K562 (cell line): ENCODE measurements at regions not wholly inside any gene's neighbourhood (a gene's known extent, or its start where the extent isn't known, plus 50 kb on each side); places are given as distances from the start of the nearest gene placed in this dataset.

ENCODE experiments used
- ATAC-seq: fragments of 200-7000 bp; cut with Tn5 transposase; 3 replicates; pipeline ENCODE4 v1.9.1; 2020; ENCODE audit warnings: moderate library complexity
- BruUV-seq: library from RNA; stranded (reverse); fragments of 400-500 nt; replicated peaks from 2 replicates; lab custom pipeline; 2021; lab: Mats Ljungman, UMichigan
- CTCF ChIA-PET: fragments of 300-600 bp; formaldehyde crosslinking; extraction: SDS; loops from one replicate; lab custom pipeline; 2021; ENCODE audit warnings: low intra/inter-chr PET ratio; lab: Yijun Ruan, JAX
- POLR2A ChIA-PET: fragments of 300-600, 350-650 bp; sonication (Branson Sonifier 250); formaldehyde crosslinking; extraction: SDS; loops from one replicate; lab custom pipeline; 2021; ENCODE audit warnings: antibody characterized with exemption, inconsistent platforms; lab: Yijun Ruan, JAX
- DNase-seq, 4 experiments: peaks; one replicate each; pipeline versions ENCODE4 v3.0.0 to v3.0.0-alpha.2; 2011 to 2018; ENCODE audit warnings: low spot score in 3 of 4, mixed read lengths in 3 of 4; ENCODE audit errors: extremely low read depth in 1 of 4
- FAIRE-seq: peaks from 2 replicates; lab custom pipeline; 2011; peaks lifted over from hg19 to GRCh38; lab: Jason Lieb, UNC
- H2AFZ ChIP-seq: 2 replicates; pipeline ENCODE4 v1.6.0; 2011; ENCODE audit warnings: low read depth, low read length, control low read depth, inconsistent platforms
- H3K27ac ChIP-seq: fragments of 200-600 bp; 3 replicates; pipeline ENCODE4 v1.8.0; 2011; ENCODE audit warnings: low read depth, mild to moderate bottlenecking, control low read depth, inconsistent platforms, low read length, moderate library complexity, mixed read lengths; ENCODE audit errors: extremely low read depth
- H3K27me3 ChIP-seq, 2 experiments: fragments of 300-600 bp in 1 of 2; 2 replicates in 1 of 2; 3 replicates in 1 of 2; pipeline versions ENCODE4 v1.6.0 to v1.8.0; 2011; ENCODE audit warnings: inconsistent platforms in 2 of 2, low read length in 2 of 2, mild to moderate bottlenecking in 1 of 2, mixed read lengths in 1 of 2, moderate library complexity in 1 of 2; ENCODE audit not compliant: control insufficient read depth in 2 of 2, insufficient read depth in 2 of 2
- H3K36me3 ChIP-seq: fragments of 300-600 bp; 3 replicates; pipeline ENCODE4 v1.8.0; 2011; ENCODE audit warnings: mild to moderate bottlenecking, low read length, inconsistent platforms; ENCODE audit not compliant: control insufficient read depth, insufficient read depth
- H3K4me1 ChIP-seq, 2 experiments: fragments of 200-600 bp in 1 of 2; replicated peaks in 1 of 2; 2 replicates in 1 of 2; 3 replicates in 1 of 2; pipeline versions ENCODE4 v1.5.1 to v1.8.0; 2011; ENCODE audit warnings: inconsistent platforms in 2 of 2, low read length in 2 of 2, mild to moderate bottlenecking in 1 of 2, mixed read lengths in 1 of 2, moderate library complexity in 1 of 2; ENCODE audit not compliant: control insufficient read depth in 2 of 2, insufficient read depth in 2 of 2
- H3K4me2 ChIP-seq: 2 replicates; pipeline ENCODE4 v1.6.1; 2011; ENCODE audit warnings: low read length, control low read depth, inconsistent platforms, mixed read lengths; ENCODE audit not compliant: insufficient read depth
- H3K4me3 ChIP-seq: fragments of 200-600 bp; sonication (generic), shearing (Covaris generic); 2 replicates; pipeline ENCODE4 v1.5.1; 2016; ENCODE audit warnings: control low read depth, inconsistent platforms
- H3K79me2 ChIP-seq: fragments of 200-600 bp; 3 replicates; pipeline ENCODE4 v1.8.0; 2011; ENCODE audit warnings: low read length, inconsistent platforms; ENCODE audit not compliant: control insufficient read depth, insufficient read depth
- H3K9ac ChIP-seq, 2 experiments: 2 replicates each; pipeline versions ENCODE4 v1.6.0 to v1.6.1; 2011; ENCODE audit warnings: low read depth in 2 of 2, low read length in 2 of 2, control low read depth in 1 of 2, inconsistent platforms in 1 of 2, mild to moderate bottlenecking in 1 of 2, mixed read lengths in 1 of 2; ENCODE audit not compliant: insufficient read depth in 1 of 2
- H3K9me1 ChIP-seq: one replicate; pipeline ENCODE4 v1.6.0; 2011; ENCODE audit warnings: inconsistent platforms, mild to moderate bottlenecking, low read length, moderate library complexity; ENCODE audit not compliant: control insufficient read depth, insufficient read depth
- H3K9me3 ChIP-seq: replicated peaks from 2 replicates; pipeline ENCODE4 v1.5.1; 2011; ENCODE audit warnings: low read depth, low read length, inconsistent platforms; ENCODE audit not compliant: control insufficient read depth, insufficient read depth
- H4K20me1 ChIP-seq: replicated peaks from 2 replicates; pipeline ENCODE4 v1.6.1; 2011; ENCODE audit warnings: low read length, inconsistent platforms, mixed read lengths; ENCODE audit not compliant: control insufficient read depth, insufficient read depth
- DMBX1 ChIP-seq: fragments of 250-450 bp; sonication (Bioruptor Pico); IDR thresholded peaks from 2 replicates; pipeline ENCODE4 v1.8.0; 2022; ENCODE audit warnings: inconsistent platforms, mild to moderate bottlenecking, moderate library complexity, borderline replicate concordance
- EHMT2 ChIP-seq: fragments of 450-650 bp; IDR thresholded peaks from 2 replicates; pipeline ENCODE4 v1.6.1; 2018; ENCODE audit warnings: antibody characterized with exemption
- HDAC2 ChIP-seq: fragments of 450-650 bp; IDR thresholded peaks from 2 replicates; pipeline ENCODE4 v1.6.1; 2016; ENCODE audit warnings: mild to moderate bottlenecking
- NCOA2 ChIP-seq, 2 experiments: fragments of 450-650 bp; IDR thresholded peaks; 2 replicates each; pipeline ENCODE4 v1.6.1; 2018; ENCODE audit warnings: mild to moderate bottlenecking in 2 of 2, moderate library complexity in 1 of 2; ENCODE audit not compliant: partially characterized antibody in 2 of 2
- NONO ChIP-seq, 2 experiments: fragments of 200-400 bp in 1 of 2; fragments of 450-650 bp in 1 of 2; formaldehyde crosslinking in 1 of 2; IDR thresholded peaks; 2 replicates each; pipeline ENCODE4 v1.6.1; 2017; ENCODE audit warnings: low read depth in 2 of 2, mild to moderate bottlenecking in 2 of 2, moderate library complexity in 2 of 2, low read length in 1 of 2
- NR3C1 ChIP-seq: sonication (generic); formaldehyde crosslinking; IDR thresholded peaks from 2 replicates; pipeline ENCODE4 v1.8.1; 2022; ENCODE audit warnings: missing genetic modification reagents
- PCBP2 ChIP-seq: fragments of 200-400 bp; formaldehyde crosslinking; IDR thresholded peaks from 2 replicates; pipeline ENCODE4 v1.6.1; 2018; ENCODE audit warnings: low read length, low read depth, mild to moderate bottlenecking, moderate library complexity; ENCODE audit not compliant: poor library complexity, severe bottlenecking
- POLR2B ChIP-seq: fragments of 450-650 bp; IDR thresholded peaks from 2 replicates; pipeline ENCODE4 v1.6.1; 2018; ENCODE audit warnings: low read depth; ENCODE audit not compliant: partially characterized antibody
- SMAD1 ChIP-seq: fragments of 150-350 bp; IDR thresholded peaks from 2 replicates; pipeline ENCODE4 v1.6.1; 2014; ENCODE audit warnings: low read length, low read depth; ENCODE audit not compliant: partially characterized antibody
- SMC3 ChIP-seq: conservative IDR thresholded peaks from 2 replicates; pipeline ENCODE4 v1.6.1; 2011; ENCODE audit warnings: low read depth, low read length, improper control_type of control experiment; ENCODE audit not compliant: insufficient read depth
- TAL1 ChIP-seq: fragments of 450-650 bp; IDR thresholded peaks from 2 replicates; pipeline ENCODE4 v1.6.1; 2016; ENCODE audit warnings: mild to moderate bottlenecking
- THRAP3 ChIP-seq: fragments of 450-650 bp; IDR thresholded peaks from 2 replicates; pipeline ENCODE4 v1.6.1; 2016; ENCODE audit warnings: mild to moderate bottlenecking, inconsistent platforms, borderline replicate concordance
- ZNF318 ChIP-seq, 2 experiments: fragments of 450-650 bp; IDR thresholded peaks; 2 replicates each; pipeline ENCODE4 v1.6.1; 2016; ENCODE audit warnings: mild to moderate bottlenecking in 2 of 2, borderline replicate concordance in 1 of 2, low read depth in 1 of 2, moderate library complexity in 1 of 2
- WGBS: fragments of 100-300 bp; shearing (Covaris generic); methylation state at CpG from one replicate; pipeline ENCODE4 v1.1.6; 2016; ENCODE audit warnings: low coverage, mixed read lengths; ENCODE audit not compliant: insufficient coverage; ENCODE audit errors: missing lambda C conversion rate; 5-methylcytosine and 5-hydroxymethylcytosine counted together
- in situ Hi-C: fragments of 300-500 bp; cut with MboI; formaldehyde crosslinking; loops from 4 replicates; pipeline ENCODE4 v1.15.0; 2018; ENCODE audit warnings: inconsistent platforms, mixed read lengths
- intact Hi-C: fragments of 100-400 bp; cut with micrococcal nuclease; formaldehyde crosslinking; loops from 2 replicates; pipeline ENCODE4 v1.14.2; 2022
- TF ChIP-seq, protein P1 (sequence below): fragments of 450-650 bp; IDR thresholded peaks from 2 replicates; pipeline ENCODE4 v1.6.1; 2017; ENCODE audit warnings: mild to moderate bottlenecking, moderate library complexity

DNA sequence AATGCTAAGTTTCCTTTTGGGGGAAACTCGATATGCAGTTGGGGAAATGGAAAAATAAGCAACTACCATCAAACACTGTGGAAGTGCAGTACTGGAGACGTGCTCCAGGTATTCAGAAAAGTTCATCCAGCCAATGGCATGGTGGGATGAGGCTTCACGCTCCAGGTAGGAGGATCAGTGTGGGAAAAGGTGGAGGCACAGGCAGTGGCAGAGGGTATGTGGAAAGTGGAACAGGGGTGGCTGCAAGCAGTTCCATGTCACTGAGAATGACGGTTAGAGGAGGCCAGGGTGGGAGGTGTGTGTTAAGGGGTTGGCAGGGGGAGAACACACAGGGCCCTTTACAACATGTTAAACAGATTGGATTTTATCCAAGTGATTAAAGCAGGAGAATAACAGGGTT lies 105.1 kb upstream of the NCAM1 start (continued):
- no peak for TF ChIP-seq NR3C1 (CRISPR knock-in tag)
- TF ChIP-seq NCOA2 (IDR thresholded peaks at IDR 0.05; ENCODE audit: partially characterized antibody in 2 of 2) = no peak
- TF ChIP-seq SMAD1 = no peak
- no peak for TF ChIP-seq PCBP2
- no peak for TF ChIP-seq TAL1
- no peak for TF ChIP-seq POLR2B
- no peak for TF ChIP-seq HDAC2
- no peak for TF ChIP-seq THRAP3

- Histone ChIP-seq H3K4me1 (no peaks in the 10 kb centered on the region), H3K4me3 (no peak overlapping the region), H4K20me1 (no peaks in the 10 kb centered on the region), H3K36me3 (no peaks in the 10 kb centered on the region), H3K4me2 (no peak overlapping the region), H3K79me2 (no peaks in the 10 kb centered on the region), H3K27ac (no peak overlapping the region), H3K27me3 (no peaks in the 10 kb centered on the region), H3K9me3 (no peaks in the 10 kb centered on the region), H2AFZ (no peak overlapping the region), H3K9ac (no peak overlapping the region), H3K9me1 (no peaks in the 10 kb centered on the region)
- no TSS peak for BruUV-seq
- FAIRE-seq = no peak
- ChIA-PET CTCF (no interaction called here), POLR2A (no interaction called here)
- no peak for DNase-seq
- 0% methylated on average over 2 of the region's 2 CpGs for WGBS
- no peak for ATAC-seq
- in situ Hi-C loops = no loop called here
- intact Hi-C loops = no loop called here
- TF ChIP-seq EHMT2 = no peak
- TF ChIP-seq SMC3 = no peak
- TF ChIP-seq DMBX1 (CRISPR knock-in tag) = no peak
- TF ChIP-seq, protein P1, sequence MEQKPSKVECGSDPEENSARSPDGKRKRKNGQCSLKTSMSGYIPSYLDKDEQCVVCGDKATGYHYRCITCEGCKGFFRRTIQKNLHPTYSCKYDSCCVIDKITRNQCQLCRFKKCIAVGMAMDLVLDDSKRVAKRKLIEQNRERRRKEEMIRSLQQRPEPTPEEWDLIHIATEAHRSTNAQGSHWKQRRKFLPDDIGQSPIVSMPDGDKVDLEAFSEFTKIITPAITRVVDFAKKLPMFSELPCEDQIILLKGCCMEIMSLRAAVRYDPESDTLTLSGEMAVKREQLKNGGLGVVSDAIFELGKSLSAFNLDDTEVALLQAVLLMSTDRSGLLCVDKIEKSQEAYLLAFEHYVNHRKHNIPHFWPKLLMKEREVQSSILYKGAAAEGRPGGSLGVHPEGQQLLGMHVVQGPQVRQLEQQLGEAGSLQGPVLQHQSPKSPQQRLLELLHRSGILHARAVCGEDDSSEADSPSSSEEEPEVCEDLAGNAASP = no peak
- TF ChIP-seq ZNF318 (IDR thresholded peaks at IDR 0.05; ENCODE audit: borderline replicate concordance in 1 of 2, low read depth in 1 of 2) = no peak
- TF ChIP-seq NONO (IDR thresholded peaks at IDR 0.05; ENCODE audit: low read depth in 2 of 2, low read length in 1 of 2) = no peak
Measured at GRCh38 chr11:112856591-112856990, 104.6 kb upstream of the NCAM1 start.
